D721Med (cell line): ENCODE measurements at regions not wholly inside any gene's neighbourhood (a gene's known extent, or its start where the extent isn't known, plus 50 kb on each side); places are given as distances from the start of the nearest gene placed in this dataset.

Source experiments
- DNase-seq: peaks from one replicate; pipeline ENCODE4 v3.0.0; 2011; ENCODE audit warnings: low spot score; ENCODE audit not compliant: insufficient read length
- FAIRE-seq: peaks from 2 replicates; lab custom pipeline; 2011; peaks lifted over from hg19 to GRCh38; lab: Jason Lieb, UNC
- CTCF ChIP-seq: IDR thresholded peaks from 2 replicates; pipeline ENCODE4 v1.5.1; 2012; ENCODE audit warnings: mild to moderate bottlenecking, control low read depth; ENCODE audit not compliant: insufficient read depth; ENCODE audit errors: missing control alignments

- TF ChIP-seq CTCF: no peak
- DNase-seq (no peak), FAIRE-seq (no peak)
Observed at GRCh38 chr12:114918535-114919233, 234.7 kb upstream of the TBX3 start.

- DNase-seq: no peak
- FAIRE-seq: no peak
- no peak for TF ChIP-seq CTCF
Observed at GRCh38 chr12:114917953-114918352, 234.0 kb upstream of the TBX3 start.

GRCh38 chr12:114917307-114917706 lies 233.3 kb upstream of the TBX3 start:
- FAIRE-seq (no peak), DNase-seq (no peak)
- no peak for TF ChIP-seq CTCF

- FAIRE-seq (no peak), DNase-seq (no peak)
- no peak for TF ChIP-seq CTCF
Observed at GRCh38 chr12:114916541-114916940, 232.6 kb upstream of the TBX3 start.

- FAIRE-seq (no peak), DNase-seq (no peak)
- no peak for TF ChIP-seq CTCF
Observed at GRCh38 chr12:114916124-114916523, 232.1 kb upstream of the TBX3 start.

GRCh38 chr12:114913871-114914801 lies 230.2 kb upstream of the TBX3 start:
- no peak for TF ChIP-seq CTCF
- no peak for FAIRE-seq
- no peak for DNase-seq

- no peak for TF ChIP-seq CTCF
- DNase-seq: no peak
- FAIRE-seq: no peak
Observed at GRCh38 chr12:114912811-114913210, 228.8 kb upstream of the TBX3 start.
